WTC11 (cell line): ENCODE measurements at regions not wholly inside any gene's neighbourhood (a gene's known extent, or its start where the extent isn't known, plus 50 kb on each side); places are given as distances from the start of the nearest gene placed in this dataset.

Source experiments
- ATAC-seq: fragments of 200-7000 bp; cut with Tn5 transposase; 2 replicates; pipeline ENCODE4 v1.10.0; 2021; ENCODE audit warnings: mild to moderate bottlenecking, moderate library complexity
- CTCF ChIA-PET: fragments of 300-600 bp; sonication (Branson Sonifier 250); formaldehyde crosslinking; loops from one replicate; lab custom pipeline; 2021; ENCODE audit warnings: antibody characterized with exemption; lab: Charles Lee
- POLR2A ChIA-PET: fragments of 350-600 bp; sonication (Branson Sonifier 250); formaldehyde crosslinking; loops from one replicate; lab custom pipeline; 2021; ENCODE audit warnings: antibody characterized with exemption; lab: Charles Lee
- DNase-seq: peaks from one replicate; pipeline ENCODE4 v3.0.0; 2021; ENCODE audit warnings: low spot score
- H3K27ac Mint-ChIP-seq: 2 replicates; pipeline ENCODE4 v1.8.0; 2021; ENCODE audit warnings: mixed read lengths
- H3K27me3 Mint-ChIP-seq: 2 replicates; pipeline ENCODE4 v1.8.0; 2021; ENCODE audit warnings: low read depth, mild to moderate bottlenecking, moderate library complexity, mixed read lengths
- H3K36me3 Mint-ChIP-seq: 2 replicates; pipeline ENCODE4 v1.8.0; 2021; ENCODE audit warnings: mixed read lengths
- H3K4me1 Mint-ChIP-seq: 2 replicates; pipeline ENCODE4 v1.8.0; 2022; ENCODE audit warnings: mixed read lengths
- H3K4me3 Mint-ChIP-seq: 2 replicates; pipeline ENCODE4 v1.8.0; 2021; ENCODE audit warnings: mild to moderate bottlenecking, moderate library complexity, mixed read lengths
- H3K9me3 Mint-ChIP-seq: 2 replicates; pipeline ENCODE4 v1.8.0; 2021; ENCODE audit warnings: mixed read lengths
- JAZF1 ChIP-seq: fragments of 250-450 bp; sonication (Bioruptor Pico); IDR thresholded peaks from 2 replicates; pipeline ENCODE4 v1.9.0; 2021; ENCODE audit warnings: moderate library complexity, mild to moderate bottlenecking, inconsistent platforms
- SMAD3 ChIP-seq: sonication (generic); formaldehyde crosslinking; IDR thresholded peaks from 2 replicates; pipeline ENCODE4 v1.8.0; 2022; ENCODE audit warnings: missing genetic modification reagents, mild to moderate bottlenecking, borderline replicate concordance
- TF ChIP-seq, protein P1 (sequence below): sonication (generic); formaldehyde crosslinking; IDR thresholded peaks from 2 replicates; pipeline ENCODE4 v1.8.0; 2023; ENCODE audit warnings: missing genetic modification reagents, mild to moderate bottlenecking, borderline replicate concordance
- TF ChIP-seq, protein P2 (sequence below): sonication (generic); formaldehyde crosslinking; IDR thresholded peaks from 2 replicates; pipeline ENCODE4 v1.8.1; 2022; ENCODE audit warnings: missing genetic modification reagents, borderline replicate concordance
- TF ChIP-seq, protein P3 (sequence below): sonication (generic); formaldehyde crosslinking; IDR thresholded peaks from 2 replicates; pipeline ENCODE4 v1.8.0; 2023; ENCODE audit warnings: mild to moderate bottlenecking, missing genetic modification reagents
- TF ChIP-seq, protein P4 (sequence below): sonication (generic); formaldehyde crosslinking; IDR thresholded peaks from 2 replicates; pipeline ENCODE4 v1.8.0; 2022; ENCODE audit warnings: missing genetic modification reagents

DNA sequence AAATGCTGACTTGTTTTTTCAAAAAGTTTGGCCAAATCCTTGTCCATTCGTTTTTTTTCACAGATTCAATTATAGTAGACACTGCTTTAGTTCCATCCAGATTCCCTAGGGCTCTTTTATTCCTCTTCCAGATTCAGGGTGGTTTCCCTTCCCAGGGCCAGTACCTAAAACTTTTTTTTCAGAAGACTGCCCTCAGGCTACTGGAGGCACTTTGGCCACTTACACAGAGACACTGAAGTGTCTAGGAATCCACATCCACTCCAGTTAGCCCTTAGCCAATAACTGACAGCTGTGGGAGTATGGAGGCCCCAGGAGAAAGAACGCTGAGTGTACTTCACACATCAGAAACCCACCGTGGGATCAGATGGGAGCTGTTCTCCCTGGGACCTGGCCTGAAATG, 77.3 kb downstream of the CCDC34 start (continued):
- TF ChIP-seq, protein P1, sequence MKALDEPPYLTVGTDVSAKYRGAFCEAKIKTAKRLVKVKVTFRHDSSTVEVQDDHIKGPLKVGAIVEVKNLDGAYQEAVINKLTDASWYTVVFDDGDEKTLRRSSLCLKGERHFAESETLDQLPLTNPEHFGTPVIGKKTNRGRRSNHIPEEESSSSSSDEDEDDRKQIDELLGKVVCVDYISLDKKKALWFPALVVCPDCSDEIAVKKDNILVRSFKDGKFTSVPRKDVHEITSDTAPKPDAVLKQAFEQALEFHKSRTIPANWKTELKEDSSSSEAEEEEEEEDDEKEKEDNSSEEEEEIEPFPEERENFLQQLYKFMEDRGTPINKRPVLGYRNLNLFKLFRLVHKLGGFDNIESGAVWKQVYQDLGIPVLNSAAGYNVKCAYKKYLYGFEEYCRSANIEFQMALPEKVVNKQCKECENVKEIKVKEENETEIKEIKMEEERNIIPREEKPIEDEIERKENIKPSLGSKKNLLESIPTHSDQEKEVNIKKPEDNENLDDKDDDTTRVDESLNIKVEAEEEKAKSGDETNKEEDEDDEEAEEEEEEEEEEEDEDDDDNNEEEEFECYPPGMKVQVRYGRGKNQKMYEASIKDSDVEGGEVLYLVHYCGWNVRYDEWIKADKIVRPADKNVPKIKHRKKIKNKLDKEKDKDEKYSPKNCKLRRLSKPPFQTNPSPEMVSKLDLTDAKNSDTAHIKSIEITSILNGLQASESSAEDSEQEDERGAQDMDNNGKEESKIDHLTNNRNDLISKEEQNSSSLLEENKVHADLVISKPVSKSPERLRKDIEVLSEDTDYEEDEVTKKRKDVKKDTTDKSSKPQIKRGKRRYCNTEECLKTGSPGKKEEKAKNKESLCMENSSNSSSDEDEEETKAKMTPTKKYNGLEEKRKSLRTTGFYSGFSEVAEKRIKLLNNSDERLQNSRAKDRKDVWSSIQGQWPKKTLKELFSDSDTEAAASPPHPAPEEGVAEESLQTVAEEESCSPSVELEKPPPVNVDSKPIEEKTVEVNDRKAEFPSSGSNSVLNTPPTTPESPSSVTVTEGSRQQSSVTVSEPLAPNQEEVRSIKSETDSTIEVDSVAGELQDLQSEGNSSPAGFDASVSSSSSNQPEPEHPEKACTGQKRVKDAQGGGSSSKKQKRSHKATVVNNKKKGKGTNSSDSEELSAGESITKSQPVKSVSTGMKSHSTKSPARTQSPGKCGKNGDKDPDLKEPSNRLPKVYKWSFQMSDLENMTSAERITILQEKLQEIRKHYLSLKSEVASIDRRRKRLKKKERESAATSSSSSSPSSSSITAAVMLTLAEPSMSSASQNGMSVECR: no peak
- TF ChIP-seq, protein P2, sequence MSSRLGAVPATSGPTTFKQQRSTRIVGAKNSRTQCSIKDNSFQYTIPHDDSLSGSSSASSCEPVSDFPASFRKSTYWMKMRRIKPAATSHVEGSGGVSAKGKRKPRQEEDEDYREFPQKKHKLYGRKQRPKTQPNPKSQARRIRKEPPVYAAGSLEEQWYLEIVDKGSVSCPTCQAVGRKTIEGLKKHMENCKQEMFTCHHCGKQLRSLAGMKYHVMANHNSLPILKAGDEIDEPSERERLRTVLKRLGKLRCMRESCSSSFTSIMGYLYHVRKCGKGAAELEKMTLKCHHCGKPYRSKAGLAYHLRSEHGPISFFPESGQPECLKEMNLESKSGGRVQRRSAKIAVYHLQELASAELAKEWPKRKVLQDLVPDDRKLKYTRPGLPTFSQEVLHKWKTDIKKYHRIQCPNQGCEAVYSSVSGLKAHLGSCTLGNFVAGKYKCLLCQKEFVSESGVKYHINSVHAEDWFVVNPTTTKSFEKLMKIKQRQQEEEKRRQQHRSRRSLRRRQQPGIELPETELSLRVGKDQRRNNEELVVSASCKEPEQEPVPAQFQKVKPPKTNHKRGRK (CRISPR knock-in tag): no peak
- TF ChIP-seq, all 79 proteins: peak for 0

DNA sequence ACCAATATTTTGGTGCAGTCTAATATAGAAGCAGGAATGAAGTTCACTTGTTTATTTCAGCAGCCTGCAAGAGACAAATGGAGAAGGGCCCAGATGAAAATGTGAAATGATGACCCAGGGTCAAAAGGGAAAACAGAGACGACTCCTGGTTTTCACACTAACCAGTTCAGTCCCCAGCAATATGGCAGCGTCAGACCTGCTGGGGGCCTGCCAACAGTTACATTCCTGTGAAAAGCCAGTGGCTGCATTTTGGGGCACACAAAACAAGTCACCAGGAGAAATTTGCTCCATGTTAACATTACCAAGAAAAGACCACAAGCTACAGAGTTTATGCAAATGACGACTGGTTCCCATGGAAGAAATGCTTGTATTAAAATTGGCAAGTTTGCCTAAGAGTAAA, 80.2 kb downstream of the CCDC34 start:
- Mint-ChIP-seq H3K36me3 (no peaks in the 10 kb centered on the region), H3K27me3 (no peaks in the 10 kb centered on the region), H3K4me1 (peaks cover 6% of the 10 kb centered on the region; the same call in 1 of the 2 replicates), H3K9me3 (no peaks in the 10 kb centered on the region), H3K4me3 (no peak overlapping the region), H3K27ac (no peak overlapping the region)
- CTCF ChIA-PET: interaction anchor here (2.9 kb wide), 1 partner anchor 14 kb away, joined by 14 read pairs; no protein-coding TSS in a partner anchor
- ATAC-seq (peak; percentile 47; the same call in 1 of the 2 replicates), DNase-seq (no peak)
- TF ChIP-seq, protein P3, sequence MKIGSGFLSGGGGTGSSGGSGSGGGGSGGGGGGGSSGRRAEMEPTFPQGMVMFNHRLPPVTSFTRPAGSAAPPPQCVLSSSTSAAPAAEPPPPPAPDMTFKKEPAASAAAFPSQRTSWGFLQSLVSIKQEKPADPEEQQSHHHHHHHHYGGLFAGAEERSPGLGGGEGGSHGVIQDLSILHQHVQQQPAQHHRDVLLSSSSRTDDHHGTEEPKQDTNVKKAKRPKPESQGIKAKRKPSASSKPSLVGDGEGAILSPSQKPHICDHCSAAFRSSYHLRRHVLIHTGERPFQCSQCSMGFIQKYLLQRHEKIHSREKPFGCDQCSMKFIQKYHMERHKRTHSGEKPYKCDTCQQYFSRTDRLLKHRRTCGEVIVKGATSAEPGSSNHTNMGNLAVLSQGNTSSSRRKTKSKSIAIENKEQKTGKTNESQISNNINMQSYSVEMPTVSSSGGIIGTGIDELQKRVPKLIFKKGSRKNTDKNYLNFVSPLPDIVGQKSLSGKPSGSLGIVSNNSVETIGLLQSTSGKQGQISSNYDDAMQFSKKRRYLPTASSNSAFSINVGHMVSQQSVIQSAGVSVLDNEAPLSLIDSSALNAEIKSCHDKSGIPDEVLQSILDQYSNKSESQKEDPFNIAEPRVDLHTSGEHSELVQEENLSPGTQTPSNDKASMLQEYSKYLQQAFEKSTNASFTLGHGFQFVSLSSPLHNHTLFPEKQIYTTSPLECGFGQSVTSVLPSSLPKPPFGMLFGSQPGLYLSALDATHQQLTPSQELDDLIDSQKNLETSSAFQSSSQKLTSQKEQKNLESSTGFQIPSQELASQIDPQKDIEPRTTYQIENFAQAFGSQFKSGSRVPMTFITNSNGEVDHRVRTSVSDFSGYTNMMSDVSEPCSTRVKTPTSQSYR (CRISPR knock-in tag): no peak
- TF ChIP-seq, protein P4, sequence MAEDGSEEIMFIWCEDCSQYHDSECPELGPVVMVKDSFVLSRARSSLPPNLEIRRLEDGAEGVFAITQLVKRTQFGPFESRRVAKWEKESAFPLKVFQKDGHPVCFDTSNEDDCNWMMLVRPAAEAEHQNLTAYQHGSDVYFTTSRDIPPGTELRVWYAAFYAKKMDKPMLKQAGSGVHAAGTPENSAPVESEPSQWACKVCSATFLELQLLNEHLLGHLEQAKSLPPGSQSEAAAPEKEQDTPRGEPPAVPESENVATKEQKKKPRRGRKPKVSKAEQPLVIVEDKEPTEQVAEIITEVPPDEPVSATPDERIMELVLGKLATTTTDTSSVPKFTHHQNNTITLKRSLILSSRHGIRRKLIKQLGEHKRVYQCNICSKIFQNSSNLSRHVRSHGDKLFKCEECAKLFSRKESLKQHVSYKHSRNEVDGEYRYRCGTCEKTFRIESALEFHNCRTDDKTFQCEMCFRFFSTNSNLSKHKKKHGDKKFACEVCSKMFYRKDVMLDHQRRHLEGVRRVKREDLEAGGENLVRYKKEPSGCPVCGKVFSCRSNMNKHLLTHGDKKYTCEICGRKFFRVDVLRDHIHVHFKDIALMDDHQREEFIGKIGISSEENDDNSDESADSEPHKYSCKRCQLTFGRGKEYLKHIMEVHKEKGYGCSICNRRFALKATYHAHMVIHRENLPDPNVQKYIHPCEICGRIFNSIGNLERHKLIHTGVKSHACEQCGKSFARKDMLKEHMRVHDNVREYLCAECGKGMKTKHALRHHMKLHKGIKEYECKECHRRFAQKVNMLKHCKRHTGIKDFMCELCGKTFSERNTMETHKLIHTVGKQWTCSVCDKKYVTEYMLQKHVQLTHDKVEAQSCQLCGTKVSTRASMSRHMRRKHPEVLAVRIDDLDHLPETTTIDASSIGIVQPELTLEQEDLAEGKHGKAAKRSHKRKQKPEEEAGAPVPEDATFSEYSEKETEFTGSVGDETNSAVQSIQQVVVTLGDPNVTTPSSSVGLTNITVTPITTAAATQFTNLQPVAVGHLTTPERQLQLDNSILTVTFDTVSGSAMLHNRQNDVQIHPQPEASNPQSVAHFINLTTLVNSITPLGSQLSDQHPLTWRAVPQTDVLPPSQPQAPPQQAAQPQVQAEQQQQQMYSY (CRISPR knock-in tag): peak; percentile 64
- POLR2A ChIA-PET: no interaction called here

DNA sequence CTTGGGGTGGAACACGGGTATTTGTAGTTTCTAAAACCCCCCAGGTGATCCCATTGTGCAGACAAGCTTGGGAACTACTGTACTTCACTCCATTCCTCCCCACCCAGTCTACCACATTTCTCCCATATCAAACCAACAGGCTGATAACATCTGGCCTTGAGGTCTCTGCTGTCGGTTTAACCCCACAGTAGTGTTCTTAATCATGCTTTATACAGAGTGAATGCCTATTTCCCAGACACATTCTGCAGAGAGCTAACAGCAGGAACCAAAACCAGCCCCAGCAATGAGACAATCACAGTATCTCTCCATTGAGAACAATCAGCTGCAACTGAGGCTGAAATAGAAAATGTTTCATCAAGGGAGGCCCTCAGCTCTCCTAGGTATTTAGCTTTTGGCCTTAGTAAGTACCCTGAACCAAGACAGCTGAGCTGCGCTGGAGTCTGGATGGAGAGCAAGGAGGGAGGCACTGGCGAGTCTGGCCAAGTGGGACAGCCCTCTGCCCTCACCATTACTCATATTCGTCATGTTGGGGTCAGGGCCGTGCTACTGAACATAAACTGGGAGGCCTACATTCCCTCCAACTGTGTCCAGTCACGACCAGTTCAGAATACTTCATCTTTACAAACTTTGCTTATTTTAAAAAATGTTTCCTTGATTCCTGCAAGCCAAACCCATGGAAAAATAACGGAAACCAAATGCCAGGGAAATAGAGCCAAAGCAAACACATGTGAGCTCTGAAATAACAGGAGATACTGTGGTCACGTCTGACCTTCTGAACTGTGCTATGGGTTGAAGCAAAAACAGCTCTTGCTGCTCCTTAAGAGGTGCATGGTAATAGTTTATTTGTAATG, 81.0 kb downstream of the CCDC34 start:
- Mint-ChIP-seq H3K4me1 (peaks cover 6% of the 10 kb centered on the region; the same call in 1 of the 2 replicates), H3K27ac (no peak overlapping the region), H3K36me3 (no peaks in the 10 kb centered on the region), H3K27me3 (no peaks in the 10 kb centered on the region), H3K4me3 (no peak overlapping the region), H3K9me3 (no peaks in the 10 kb centered on the region)
- ATAC-seq (no peak), DNase-seq (no peak)
- no peak for TF ChIP-seq SMAD3
- no peak for TF ChIP-seq JAZF1
- CTCF ChIA-PET: interaction anchor here (2.9 kb wide), 1 partner anchor 15 kb away, joined by 14 read pairs; no protein-coding TSS in a partner anchor
- POLR2A ChIA-PET: interaction anchor here (0.6 kb wide), 1 partner anchor 200 kb away, joined by 4 read pairs; no protein-coding TSS in a partner anchor
